Tibial artery (tissue), 4 donors: ENCODE measurements at regions not wholly inside any gene's neighbourhood (a gene's known extent, or its start where the extent isn't known, plus 50 kb on each side); places are given as distances from the start of the nearest gene placed in this dataset.

ENCODE experiments used
- DNase-seq, 2 donors: peaks; one replicate each; pipeline ENCODE4 v3.0.0-alpha.2; 2019
- H3K27ac ChIP-seq, 2 donors: fragments of 200-600 bp; sonication (generic) in 1 of 2; 1 replicate in 1 of 2; 2 replicates in 1 of 2; pipeline ENCODE4 v1.5.1; 2018 to 2019; ENCODE audit warnings: mild to moderate bottlenecking in 1 of 2
- H3K27me3 ChIP-seq, 2 donors: fragments of 200-600 bp; sonication (generic) in 1 of 2; one replicate each; pipeline versions ENCODE4 v1.5.1 to v1.6.0; 2016 to 2019
- H3K36me3 ChIP-seq, 3 donors: fragments of 200-600 bp; sonication (generic) in 2 of 3; one replicate each; pipeline ENCODE4 v1.5.1; 2016 to 2019; ENCODE audit warnings: mild to moderate bottlenecking in 2 of 3
- H3K4me1 ChIP-seq, 4 donors: fragments of 200-600 bp; sonication (generic) in 2 of 4; 1 replicate in 3 of 4; 2 replicates in 1 of 4; pipeline ENCODE4 v1.5.1; 2016 to 2019
- H3K4me3 ChIP-seq, 2 donors: fragments of 200-600 bp; sonication (generic) in 1 of 2; 1 replicate in 1 of 2; 2 replicates in 1 of 2; pipeline ENCODE4 v1.5.1; 2018 to 2019; ENCODE audit warnings: mild to moderate bottlenecking in 2 of 2
- H3K9me3 ChIP-seq, 3 donors: fragments of 200-600 bp; sonication (generic) in 1 of 3; one replicate each; pipeline ENCODE4 v1.5.1; 2016 to 2019
- intact Hi-C: fragments of 100-400 bp; cut with DNase I; formaldehyde crosslinking; loops from one replicate; pipeline ENCODE4 v1.15.0; 2023; ENCODE audit warnings: low total_unique reads
- TF ChIP-seq, protein P1 (sequence below), 2 experiments: fragments of 200-600 bp in 1 of 2; fragments of 450-650 bp in 1 of 2; IDR thresholded peaks; one replicate each; pipeline ENCODE4 v1.5.1; 2017 to 2019; ENCODE audit warnings: antibody characterized with exemption in 2 of 2, mild to moderate bottlenecking in 1 of 2, moderate library complexity in 1 of 2

DNA sequence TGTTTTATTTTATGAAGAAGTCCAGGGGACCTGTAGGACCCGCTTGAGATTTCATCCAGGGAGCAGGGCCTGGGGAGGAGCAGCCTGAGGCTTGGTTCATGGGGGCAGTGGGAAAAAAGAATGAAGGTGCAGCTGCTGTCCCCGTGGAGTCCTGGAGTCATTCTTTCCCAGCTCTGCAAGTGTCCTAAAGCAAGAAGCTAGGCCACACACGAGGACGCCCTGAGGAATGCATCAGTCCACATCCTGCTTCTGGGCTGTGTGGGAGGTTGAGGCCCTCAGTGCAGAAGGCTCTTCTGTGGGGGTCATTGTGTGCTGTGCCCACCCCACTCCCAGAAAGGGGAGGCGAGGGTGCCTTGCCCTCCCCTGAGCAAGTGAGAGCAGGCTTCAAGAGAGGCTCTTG, 179.9 kb upstream of the HS6ST1 start:
- Histone ChIP-seq H3K9me3 (no peaks in the 10 kb centered on the region), H3K36me3 (no peaks in the 10 kb centered on the region), H3K27ac (no peak overlapping the region), H3K4me3 (no peak overlapping the region), H3K27me3 (no peaks in the 10 kb centered on the region), H3K4me1 (peaks cover 0 to 13% (median 9%) of the 10 kb centered on the region in 4 donors)
- intact Hi-C loops = no loop called here
- peak in 1 of 2 donors; percentile 32 for DNase-seq
- TF ChIP-seq, protein P1, sequence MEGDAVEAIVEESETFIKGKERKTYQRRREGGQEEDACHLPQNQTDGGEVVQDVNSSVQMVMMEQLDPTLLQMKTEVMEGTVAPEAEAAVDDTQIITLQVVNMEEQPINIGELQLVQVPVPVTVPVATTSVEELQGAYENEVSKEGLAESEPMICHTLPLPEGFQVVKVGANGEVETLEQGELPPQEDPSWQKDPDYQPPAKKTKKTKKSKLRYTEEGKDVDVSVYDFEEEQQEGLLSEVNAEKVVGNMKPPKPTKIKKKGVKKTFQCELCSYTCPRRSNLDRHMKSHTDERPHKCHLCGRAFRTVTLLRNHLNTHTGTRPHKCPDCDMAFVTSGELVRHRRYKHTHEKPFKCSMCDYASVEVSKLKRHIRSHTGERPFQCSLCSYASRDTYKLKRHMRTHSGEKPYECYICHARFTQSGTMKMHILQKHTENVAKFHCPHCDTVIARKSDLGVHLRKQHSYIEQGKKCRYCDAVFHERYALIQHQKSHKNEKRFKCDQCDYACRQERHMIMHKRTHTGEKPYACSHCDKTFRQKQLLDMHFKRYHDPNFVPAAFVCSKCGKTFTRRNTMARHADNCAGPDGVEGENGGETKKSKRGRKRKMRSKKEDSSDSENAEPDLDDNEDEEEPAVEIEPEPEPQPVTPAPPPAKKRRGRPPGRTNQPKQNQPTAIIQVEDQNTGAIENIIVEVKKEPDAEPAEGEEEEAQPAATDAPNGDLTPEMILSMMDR (IDR thresholded peaks at IDR 0.05) = no peak

GRCh38 chr2:128499367-128500137, 180.9 kb upstream of the HS6ST1 start:
- no peaks in the 10 kb centered on the region for H3K27me3 ChIP-seq
- intact Hi-C loops = no loop called here

DNA sequence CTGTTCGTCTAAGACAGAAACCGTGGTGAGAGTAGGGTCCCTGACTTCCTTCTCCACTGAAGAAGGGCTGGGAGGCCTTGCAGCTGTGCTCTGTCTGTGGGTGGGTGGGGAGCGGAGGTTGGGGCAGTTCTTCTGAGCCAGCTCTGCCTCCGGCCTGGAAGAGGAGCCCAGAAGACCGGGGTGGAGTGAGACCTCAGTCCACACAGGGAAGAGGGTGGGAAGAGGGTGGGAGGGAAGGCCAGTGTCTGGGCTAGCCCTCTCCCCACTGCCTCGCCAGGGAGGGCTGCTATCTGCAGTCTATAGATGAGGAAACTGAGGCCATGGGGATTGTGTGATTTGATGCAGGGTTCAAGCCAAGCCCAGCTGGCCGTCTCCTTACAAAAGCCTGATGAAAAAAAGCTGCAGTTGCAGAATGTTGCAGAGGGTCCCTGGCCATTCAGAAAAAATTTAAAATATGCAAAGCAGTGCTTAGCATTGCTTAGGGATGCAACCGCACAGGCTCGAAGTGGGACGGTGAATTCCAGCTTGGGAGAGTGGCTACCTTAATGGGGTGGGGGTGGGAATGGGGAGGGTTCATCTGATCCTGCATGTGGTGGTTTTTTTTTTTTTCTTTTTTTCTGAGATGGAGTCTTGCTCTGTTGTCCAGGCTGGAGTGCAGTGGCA, 181.6 kb upstream of the HS6ST1 start:
- no peaks in the 10 kb centered on the region for H3K36me3 ChIP-seq
- intact Hi-C loops = no loop called here
- H3K27me3 ChIP-seq = no peaks in the 10 kb centered on the region
- TF ChIP-seq, protein P1 (IDR thresholded peaks at IDR 0.05) = no peak
- H3K4me3 ChIP-seq = no peak overlapping the region
- H3K4me1 ChIP-seq = peaks cover 0 to under 1% (median 0%) of the 10 kb centered on the region in 4 donors
- peak in 1 of 2 donors; percentile 34 for DNase-seq
- no peaks in the 10 kb centered on the region for H3K9me3 ChIP-seq
- no peak overlapping the region for H3K27ac ChIP-seq

More at GRCh38 chr2:128499367-128500137, 180.9 kb upstream of the HS6ST1 start:
- Histone ChIP-seq H3K4me3 (no peak overlapping the region), H3K9me3 (no peaks in the 10 kb centered on the region), H3K36me3 (no peaks in the 10 kb centered on the region), H3K4me1 (peaks cover 0 to 8% (median 5%) of the 10 kb centered on the region in 4 donors), H3K27ac (no peak overlapping the region)
- TF ChIP-seq, protein P1 (IDR thresholded peaks at IDR 0.05) = no peak
- peak in 1 of 2 donors; percentile 46 for DNase-seq

DNA sequence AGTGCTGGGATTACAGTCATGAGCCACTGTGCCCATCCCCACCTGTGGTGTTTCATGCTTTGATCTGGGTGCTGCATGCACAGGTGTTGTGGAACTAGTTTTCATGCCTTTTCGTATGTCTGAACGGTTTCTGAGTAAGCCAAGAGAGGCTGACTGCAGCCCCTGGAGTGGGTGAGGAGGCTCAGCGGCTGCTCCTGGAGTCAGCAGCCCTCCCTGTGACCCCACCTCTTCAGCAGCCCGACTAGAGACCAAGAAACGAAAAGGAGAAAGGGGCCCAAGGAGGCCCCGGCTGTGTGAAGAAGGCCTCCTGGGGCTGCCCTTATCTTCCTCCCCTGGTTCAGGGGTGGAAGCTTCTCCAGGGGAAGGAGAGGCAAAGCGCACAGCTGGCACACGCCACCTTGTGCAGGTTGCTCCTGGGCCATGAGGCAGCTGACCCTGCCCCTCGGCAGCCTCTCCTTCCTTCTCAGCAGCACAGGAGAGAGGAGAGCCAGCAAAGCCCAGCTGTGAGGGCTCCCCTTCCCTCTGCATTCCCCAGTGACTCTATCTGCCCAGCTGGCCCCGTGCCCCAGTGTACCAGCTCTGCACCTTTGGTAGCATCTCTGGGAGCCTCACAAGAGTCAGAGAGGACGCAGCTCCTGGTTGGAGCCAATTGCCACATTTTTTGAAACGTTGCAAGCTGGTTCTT, 182.5 kb upstream of the HS6ST1 start:
- Histone ChIP-seq H3K9me3 (no peaks in the 10 kb centered on the region), H3K27me3 (no peaks in the 10 kb centered on the region), H3K36me3 (no peaks in the 10 kb centered on the region), H3K4me3 (no peak overlapping the region), H3K4me1 (no peaks in the 10 kb centered on the region), H3K27ac (no peak overlapping the region)
- TF ChIP-seq, protein P1 (IDR thresholded peaks at IDR 0.05) = no peak
- intact Hi-C loops = no loop called here
- peak in 1 of 2 donors; percentile 41 for DNase-seq

DNA sequence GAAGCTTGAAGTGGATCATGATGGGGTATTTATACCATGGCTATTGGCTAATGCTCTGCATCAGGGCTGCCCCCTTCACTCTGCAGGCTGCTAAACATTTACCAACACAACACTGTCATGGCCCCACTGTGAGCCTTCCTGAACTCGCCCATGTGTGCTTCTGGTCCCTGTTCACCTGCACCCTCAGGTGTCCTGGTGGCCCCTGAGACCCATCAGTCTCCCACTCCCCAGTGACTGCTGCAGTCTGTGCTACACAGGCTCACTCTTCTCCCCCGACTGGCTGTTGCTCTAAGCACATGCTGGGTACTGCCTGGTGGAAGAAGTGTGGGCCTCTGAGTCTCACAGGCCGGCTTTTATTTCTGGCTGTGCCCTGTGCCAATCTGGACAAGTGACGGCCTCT, 183.0 kb upstream of the HS6ST1 start:
- peak in 1 of 2 donors; percentile 11 for DNase-seq
- Histone ChIP-seq H3K36me3 (no peaks in the 10 kb centered on the region), H3K27me3 (no peaks in the 10 kb centered on the region), H3K4me1 (no peaks in the 10 kb centered on the region), H3K9me3 (no peaks in the 10 kb centered on the region), H3K27ac (no peak overlapping the region), H3K4me3 (no peak overlapping the region)
- intact Hi-C loops = no loop called here
- TF ChIP-seq, protein P1 (IDR thresholded peaks at IDR 0.05) = no peak
